ENCODE measurements at regions not wholly inside any gene's neighbourhood (a gene's known extent, or its start where the extent isn't known, plus 50 kb on each side); places are given as distances from the start of the nearest gene placed in this dataset.

DNA sequence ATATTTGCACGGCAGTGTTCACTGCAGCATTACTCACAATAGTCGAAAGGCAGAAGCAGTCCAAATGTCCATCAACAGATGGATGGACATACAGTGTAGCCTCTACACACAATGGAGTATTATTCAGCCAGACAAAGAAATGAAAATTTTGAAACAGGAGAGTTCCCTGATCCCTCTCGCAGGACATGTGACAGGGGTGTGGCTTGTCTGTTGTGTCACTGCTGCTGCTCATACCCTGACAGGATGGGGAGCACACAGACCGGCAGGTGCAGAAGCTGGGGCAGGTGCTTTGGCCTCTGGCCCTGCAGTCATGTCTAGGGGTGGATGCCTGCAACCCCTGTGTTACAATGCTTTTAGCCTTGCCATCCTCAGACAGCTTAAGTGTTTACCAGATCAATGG is 204.3 kb downstream of the EFNB2 start:
- H3K27me3 ChIP-seq: no peaks in the 10 kb centered on the region
- DNase-seq: no peak
- H3K9me3 ChIP-seq: no peaks in the 10 kb centered on the region
- intact Hi-C loops (cut with DNase I; ENCODE audit: low total_unique reads): no loop called here
- H3K36me3 ChIP-seq: no peaks in the 10 kb centered on the region
- TF ChIP-seq, protein P1, sequence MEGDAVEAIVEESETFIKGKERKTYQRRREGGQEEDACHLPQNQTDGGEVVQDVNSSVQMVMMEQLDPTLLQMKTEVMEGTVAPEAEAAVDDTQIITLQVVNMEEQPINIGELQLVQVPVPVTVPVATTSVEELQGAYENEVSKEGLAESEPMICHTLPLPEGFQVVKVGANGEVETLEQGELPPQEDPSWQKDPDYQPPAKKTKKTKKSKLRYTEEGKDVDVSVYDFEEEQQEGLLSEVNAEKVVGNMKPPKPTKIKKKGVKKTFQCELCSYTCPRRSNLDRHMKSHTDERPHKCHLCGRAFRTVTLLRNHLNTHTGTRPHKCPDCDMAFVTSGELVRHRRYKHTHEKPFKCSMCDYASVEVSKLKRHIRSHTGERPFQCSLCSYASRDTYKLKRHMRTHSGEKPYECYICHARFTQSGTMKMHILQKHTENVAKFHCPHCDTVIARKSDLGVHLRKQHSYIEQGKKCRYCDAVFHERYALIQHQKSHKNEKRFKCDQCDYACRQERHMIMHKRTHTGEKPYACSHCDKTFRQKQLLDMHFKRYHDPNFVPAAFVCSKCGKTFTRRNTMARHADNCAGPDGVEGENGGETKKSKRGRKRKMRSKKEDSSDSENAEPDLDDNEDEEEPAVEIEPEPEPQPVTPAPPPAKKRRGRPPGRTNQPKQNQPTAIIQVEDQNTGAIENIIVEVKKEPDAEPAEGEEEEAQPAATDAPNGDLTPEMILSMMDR (IDR thresholded peaks at IDR 0.05): no peak
- no peaks in the 10 kb centered on the region for H3K4me1 ChIP-seq
- no peak overlapping the region for H3K4me3 ChIP-seq
- H3K27ac ChIP-seq: no peak overlapping the region

DNA sequence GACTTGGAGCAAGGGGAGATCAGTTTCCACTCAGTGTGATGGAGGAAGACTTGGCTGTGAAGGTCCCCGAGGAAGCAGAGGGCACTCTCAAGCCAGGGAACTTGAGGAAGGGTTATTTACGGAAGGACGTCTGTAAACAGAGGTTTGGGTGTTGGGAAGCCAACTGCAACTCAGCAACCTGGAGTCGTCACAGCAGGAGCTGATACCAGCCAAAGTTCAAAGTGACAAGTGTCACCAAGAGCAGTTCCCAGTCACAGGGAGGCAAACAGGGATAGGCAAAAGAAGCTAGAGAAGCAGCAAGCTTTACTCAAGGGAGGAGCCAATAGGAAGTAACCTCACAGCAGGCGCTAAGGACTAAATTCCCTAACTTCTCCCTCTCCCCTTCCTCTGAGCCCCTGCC is 205.5 kb downstream of the EFNB2 start:
- no peaks in the 10 kb centered on the region for H3K36me3 ChIP-seq
- H3K27me3 ChIP-seq: no peaks in the 10 kb centered on the region
- no peak for DNase-seq
- H3K9me3 ChIP-seq: no peaks in the 10 kb centered on the region
- no peaks in the 10 kb centered on the region for H3K4me1 ChIP-seq
- TF ChIP-seq, protein P1 (IDR thresholded peaks at IDR 0.05): no peak
- no peak overlapping the region for H3K4me3 ChIP-seq
- intact Hi-C loops (cut with DNase I; ENCODE audit: low total_unique reads): no loop called here
- H3K27ac ChIP-seq: no peak overlapping the region

DNA sequence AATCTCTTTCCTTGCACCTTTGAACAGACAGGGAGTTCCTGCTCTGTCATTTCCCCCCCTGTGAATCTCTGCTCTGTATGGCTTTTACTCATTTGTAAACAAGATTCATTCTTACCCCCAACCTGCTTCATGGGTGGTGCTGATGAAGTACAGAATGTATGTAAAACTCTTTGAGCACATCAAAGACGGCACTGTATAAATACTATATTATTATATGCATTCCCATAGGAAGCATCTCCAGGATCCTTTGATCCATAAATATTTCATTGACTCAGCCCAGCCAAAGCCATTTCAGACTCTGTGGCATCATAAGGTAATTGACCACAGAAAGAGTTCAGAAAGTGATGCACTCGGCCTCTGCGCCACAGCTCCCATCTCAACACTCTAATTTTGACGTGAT is 208.7 kb downstream of the EFNB2 start:
- H3K27me3 ChIP-seq: no peaks in the 10 kb centered on the region
- H3K4me1 ChIP-seq: no peaks in the 10 kb centered on the region
- peaks cover 0 to 15% (median 13%) of the 10 kb centered on the region in 3 donors for H3K9me3 ChIP-seq
- no peak overlapping the region for H3K4me3 ChIP-seq
- H3K36me3 ChIP-seq: no peaks in the 10 kb centered on the region
- no peak for DNase-seq
- H3K27ac ChIP-seq: no peak overlapping the region
- TF ChIP-seq, protein P1 (IDR thresholded peaks at IDR 0.05): no peak
- intact Hi-C loops (cut with DNase I; ENCODE audit: low total_unique reads): no loop called here

GRCh38 chr13:106324444-106324843 is 211.0 kb downstream of the EFNB2 start:
- Histone ChIP-seq H3K36me3 (no peaks in the 10 kb centered on the region), H3K4me1 (no peaks in the 10 kb centered on the region), H3K27me3 (no peaks in the 10 kb centered on the region), H3K4me3 (no peak overlapping the region), H3K9me3 (peaks cover 0 to 16% (median 13%) of the 10 kb centered on the region in 3 donors), H3K27ac (no peak overlapping the region)
- TF ChIP-seq, protein P1 (IDR thresholded peaks at IDR 0.05): no peak
- DNase-seq: no peak
- intact Hi-C loops (cut with DNase I; ENCODE audit: low total_unique reads): no loop called here

- H3K4me1 ChIP-seq: no peaks in the 10 kb centered on the region
- TF ChIP-seq, protein P1 (IDR thresholded peaks at IDR 0.05): no peak
- DNase-seq: no peak
- peaks cover 0 to 16% (median 13%) of the 10 kb centered on the region in 3 donors for H3K9me3 ChIP-seq
- H3K4me3 ChIP-seq: no peak overlapping the region
- intact Hi-C loops (cut with DNase I; ENCODE audit: low total_unique reads): no loop called here
- H3K27me3 ChIP-seq: no peaks in the 10 kb centered on the region
- H3K27ac ChIP-seq: no peak overlapping the region
- H3K36me3 ChIP-seq: no peaks in the 10 kb centered on the region
Measured at GRCh38 chr13:106322628-106323027, 212.8 kb downstream of the EFNB2 start.

GRCh38 chr13:106318941-106319411 is 216.5 kb downstream of the EFNB2 start:
- DNase-seq: no peak
- no peak overlapping the region for H3K27ac ChIP-seq

More at GRCh38 chr13:106318941-106319411, 216.5 kb downstream of the EFNB2 start:
- H3K9me3 ChIP-seq: peaks cover 0 to 16% (median 13%) of the 10 kb centered on the region in 3 donors
- H3K4me1 ChIP-seq: no peaks in the 10 kb centered on the region
- TF ChIP-seq, protein P1 (IDR thresholded peaks at IDR 0.05): no peak
- H3K36me3 ChIP-seq: no peaks in the 10 kb centered on the region
- no peaks in the 10 kb centered on the region for H3K27me3 ChIP-seq
- intact Hi-C loops (cut with DNase I; ENCODE audit: low total_unique reads): no loop called here
- no peak overlapping the region for H3K4me3 ChIP-seq
